GM12872 (cell line): ENCODE measurements at regions not wholly inside any gene's neighbourhood (a gene's known extent, or its start where the extent isn't known, plus 50 kb on each side); places are given as distances from the start of the nearest gene placed in this dataset.

Experiments
- TF ChIP-seq, protein P1 (sequence below): IDR thresholded peaks from 3 replicates; pipeline ENCODE4 v1.5.1; 2011; ENCODE audit warnings: low read depth, mild to moderate bottlenecking, low read length, moderate library complexity; ENCODE audit not compliant: insufficient read depth

DNA sequence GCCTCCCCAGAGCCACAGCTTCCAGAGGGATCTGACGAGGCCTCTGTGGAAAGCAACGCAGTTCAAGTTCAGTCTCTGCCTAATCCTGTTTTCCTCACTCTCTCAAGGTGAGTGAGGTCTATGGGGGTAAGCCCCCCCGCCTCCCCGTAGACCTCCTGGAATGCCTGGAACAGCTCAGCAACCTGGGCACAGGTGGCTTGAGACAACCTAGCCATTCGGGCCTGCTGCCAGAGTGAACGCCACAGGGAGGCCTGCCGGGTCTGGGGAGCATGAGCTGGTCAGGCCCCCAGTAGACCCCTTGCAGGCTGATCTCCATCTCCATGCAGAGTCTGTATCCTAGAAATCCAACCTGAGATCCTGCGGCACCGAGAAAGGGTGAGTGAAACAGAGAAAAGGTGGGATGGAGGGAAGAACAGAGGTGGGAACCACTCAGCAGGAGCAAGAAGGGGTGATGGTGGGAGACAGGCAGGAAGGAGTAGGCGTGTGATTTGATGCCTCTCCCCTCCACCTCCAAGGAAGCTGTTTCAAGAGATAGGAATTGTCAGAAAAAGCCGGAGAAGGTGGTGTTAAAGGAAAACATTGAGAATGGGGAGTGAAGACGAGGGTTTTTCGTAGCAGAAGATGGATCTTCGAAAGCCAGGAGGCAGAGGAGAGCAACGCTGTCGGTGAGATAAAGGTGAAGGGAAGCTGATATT lies 123.1 kb upstream of the PRMT8 start:
- TF ChIP-seq, protein P1, sequence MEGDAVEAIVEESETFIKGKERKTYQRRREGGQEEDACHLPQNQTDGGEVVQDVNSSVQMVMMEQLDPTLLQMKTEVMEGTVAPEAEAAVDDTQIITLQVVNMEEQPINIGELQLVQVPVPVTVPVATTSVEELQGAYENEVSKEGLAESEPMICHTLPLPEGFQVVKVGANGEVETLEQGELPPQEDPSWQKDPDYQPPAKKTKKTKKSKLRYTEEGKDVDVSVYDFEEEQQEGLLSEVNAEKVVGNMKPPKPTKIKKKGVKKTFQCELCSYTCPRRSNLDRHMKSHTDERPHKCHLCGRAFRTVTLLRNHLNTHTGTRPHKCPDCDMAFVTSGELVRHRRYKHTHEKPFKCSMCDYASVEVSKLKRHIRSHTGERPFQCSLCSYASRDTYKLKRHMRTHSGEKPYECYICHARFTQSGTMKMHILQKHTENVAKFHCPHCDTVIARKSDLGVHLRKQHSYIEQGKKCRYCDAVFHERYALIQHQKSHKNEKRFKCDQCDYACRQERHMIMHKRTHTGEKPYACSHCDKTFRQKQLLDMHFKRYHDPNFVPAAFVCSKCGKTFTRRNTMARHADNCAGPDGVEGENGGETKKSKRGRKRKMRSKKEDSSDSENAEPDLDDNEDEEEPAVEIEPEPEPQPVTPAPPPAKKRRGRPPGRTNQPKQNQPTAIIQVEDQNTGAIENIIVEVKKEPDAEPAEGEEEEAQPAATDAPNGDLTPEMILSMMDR: no peak

DNA sequence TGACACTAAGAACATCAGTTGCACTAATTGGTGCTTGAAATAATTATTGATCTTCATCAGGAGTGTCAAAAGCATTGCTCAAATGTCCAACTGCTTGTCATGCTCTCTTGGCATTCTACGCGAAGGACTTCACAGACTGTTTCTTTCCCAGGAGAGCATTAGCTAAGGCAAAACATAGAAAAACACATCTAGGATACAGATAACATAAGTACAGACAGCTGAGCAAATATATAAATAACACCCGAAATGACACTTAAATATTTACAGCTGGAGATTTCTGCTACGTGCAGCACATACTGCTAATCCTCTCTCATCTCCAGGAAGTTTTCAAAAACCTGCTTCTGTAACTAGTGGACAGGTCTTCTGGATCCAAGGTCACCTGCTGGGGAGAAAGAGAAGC lies 120.0 kb upstream of the PRMT8 start:
- TF ChIP-seq, protein P1: no peak

DNA sequence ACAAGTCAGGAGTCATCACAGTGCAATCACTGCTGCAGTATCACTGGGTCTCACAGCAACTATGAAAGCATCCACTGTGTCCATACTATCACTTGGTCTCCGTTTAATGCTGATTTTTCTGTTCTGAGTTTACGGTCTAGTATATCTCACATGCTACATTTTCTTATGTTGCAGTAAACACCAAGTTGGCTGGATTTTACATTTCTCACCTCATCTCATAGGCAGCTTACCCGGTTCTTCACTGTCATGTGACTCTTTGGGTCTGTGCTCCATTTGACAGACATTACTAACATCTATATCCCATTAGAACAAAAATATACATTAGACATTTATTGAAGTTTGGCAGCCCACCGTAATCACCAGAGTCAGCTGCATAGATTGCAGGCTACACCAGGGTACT lies 115.7 kb upstream of the PRMT8 start:
- TF ChIP-seq, protein P1: no peak

DNA sequence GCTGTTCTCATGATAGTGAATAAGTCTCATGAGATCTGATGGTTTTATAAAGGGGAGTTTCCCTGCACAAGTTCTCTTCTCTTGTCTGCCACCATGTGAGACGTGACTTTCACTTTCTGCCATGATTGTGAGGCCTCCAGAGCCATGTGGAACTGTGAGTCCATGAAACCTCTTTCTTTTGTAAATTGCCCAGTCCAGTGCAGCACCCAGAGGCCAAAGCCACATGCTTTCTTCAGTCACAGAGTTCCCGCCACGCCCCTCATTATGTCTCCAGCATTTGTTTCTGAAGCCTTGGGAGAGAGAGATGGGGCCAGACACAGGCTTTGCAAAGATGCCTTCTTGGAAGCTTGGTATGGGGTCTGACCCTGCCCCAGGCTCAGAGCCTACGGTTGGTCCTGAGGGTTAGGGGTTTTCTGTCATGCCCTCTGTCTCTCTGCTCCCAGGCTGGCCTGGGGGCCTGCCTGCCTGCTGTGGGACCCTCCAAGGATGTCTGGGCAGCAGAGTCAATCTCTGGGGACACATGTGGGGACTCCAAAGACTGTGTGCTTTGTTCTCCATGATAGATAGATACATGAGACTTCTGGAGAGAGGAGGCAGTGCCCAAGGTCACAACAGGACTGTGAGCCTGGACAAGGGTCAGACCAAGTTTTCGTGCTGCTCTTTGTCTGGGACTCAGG lies 114.1 kb upstream of the PRMT8 start:
- TF ChIP-seq, protein P1: no peak

DNA sequence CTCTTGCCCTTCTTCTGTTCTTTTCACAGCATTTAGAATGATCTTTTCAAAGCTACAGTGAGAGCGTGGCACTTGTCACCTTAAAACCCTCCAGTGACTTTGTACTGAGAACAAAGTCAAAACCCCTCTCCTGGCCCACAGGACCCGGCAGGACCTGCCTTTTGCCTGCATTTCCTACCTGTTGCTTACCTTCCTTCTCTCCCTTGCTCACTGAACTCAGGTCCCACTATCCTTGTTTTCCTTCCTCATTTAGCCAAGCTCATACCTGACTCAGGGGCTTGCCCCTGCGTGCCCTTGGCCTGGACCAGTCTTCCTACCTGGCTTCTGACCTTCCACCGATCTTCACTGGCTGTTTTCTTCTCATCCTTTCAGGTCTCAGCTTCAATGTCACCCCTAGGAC lies 112.3 kb upstream of the PRMT8 start:
- TF ChIP-seq, protein P1: no peak

DNA sequence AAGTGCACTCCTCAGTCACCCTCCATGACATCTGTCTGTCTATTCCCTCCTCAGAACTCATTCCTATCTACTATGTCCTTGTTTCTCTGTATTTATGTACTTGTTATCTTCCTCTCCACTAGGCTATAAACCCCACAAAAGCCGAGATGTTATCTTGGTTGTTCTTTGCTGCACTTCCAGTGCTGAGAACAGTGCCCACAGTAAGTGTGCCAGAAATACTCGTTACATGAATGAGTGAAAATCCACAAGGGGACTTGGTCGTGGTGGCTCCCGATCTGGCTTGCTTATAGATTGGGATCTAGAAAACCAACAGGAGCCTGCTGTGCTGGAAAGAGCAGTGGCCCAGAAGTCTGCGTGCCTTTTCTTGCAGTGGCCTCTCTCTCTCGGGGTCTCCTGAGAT lies 111.9 kb upstream of the PRMT8 start:
- TF ChIP-seq, protein P1: no peak

DNA sequence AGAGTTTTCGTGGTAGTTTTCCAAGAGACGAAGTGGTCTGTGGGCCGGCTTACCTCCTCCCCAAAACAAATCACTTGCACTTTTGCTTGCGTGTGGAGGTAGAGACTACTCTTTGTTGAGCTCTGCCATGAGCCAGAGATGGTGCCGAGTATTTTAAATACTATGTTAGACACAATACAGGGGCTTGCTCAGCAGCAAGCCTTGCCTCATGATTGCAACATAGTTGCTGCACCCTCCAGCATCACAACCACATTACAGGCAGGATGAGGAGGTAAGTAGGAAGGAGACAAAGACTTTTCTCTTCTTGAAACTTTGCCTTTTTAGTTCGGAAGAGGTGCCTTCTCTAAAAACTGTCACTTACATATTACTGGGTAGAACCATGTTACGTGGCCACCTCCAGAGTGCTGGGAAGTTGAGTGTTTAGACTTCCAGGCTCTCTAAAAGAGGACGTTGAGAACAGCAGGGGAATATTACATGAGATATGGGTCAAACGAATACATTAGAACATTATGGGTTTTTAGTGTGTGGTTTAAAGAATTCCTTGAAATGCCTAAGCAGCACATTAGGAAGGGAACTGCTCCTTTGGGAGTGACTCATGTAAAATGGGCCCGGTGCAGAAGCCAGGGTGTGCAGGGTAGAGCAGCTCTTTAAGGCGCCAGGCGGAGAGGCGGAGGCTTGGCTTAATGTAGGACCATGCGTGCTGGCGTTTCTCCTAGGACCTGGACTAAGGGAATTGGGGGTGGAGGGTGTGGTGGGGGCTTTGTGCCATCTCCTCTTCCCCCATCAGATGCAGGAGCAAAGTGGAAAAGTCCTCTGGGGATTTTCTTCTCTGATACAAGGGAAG lies 110.6 kb upstream of the PRMT8 start:
- TF ChIP-seq, protein P1: no peak
